K562 (cell line): ENCODE measurements at regions not wholly inside any gene's neighbourhood (a gene's known extent, or its start where the extent isn't known, plus 50 kb on each side); places are given as distances from the start of the nearest gene placed in this dataset.

Source experiments
- CTCF ChIP-seq, 3 experiments: IDR thresholded peaks in 2 of 3; conservative IDR thresholded peaks in 1 of 3; 2 replicates each; pipeline ENCODE4 v1.5.1; 2011 to 2012; ENCODE audit warnings: low read length in 3 of 3, mild to moderate bottlenecking in 3 of 3, control low read depth in 2 of 3, improper control_type of control experiment in 1 of 3, inconsistent platforms in 1 of 3, low read depth in 1 of 3, mixed read lengths in 1 of 3, moderate library complexity in 1 of 3; ENCODE audit not compliant: insufficient read depth in 2 of 3
- EHMT2 ChIP-seq: fragments of 450-650 bp; IDR thresholded peaks from 2 replicates; pipeline ENCODE4 v1.6.1; 2018; ENCODE audit warnings: antibody characterized with exemption
- ELK1 ChIP-seq: sonication (generic); formaldehyde crosslinking; IDR thresholded peaks from 2 replicates; pipeline ENCODE4 v1.8.1; 2022; ENCODE audit warnings: missing genetic modification reagents
- POLR2AphosphoS2 ChIP-seq: IDR thresholded peaks from 2 replicates; pipeline ENCODE4 v1.6.1; 2012; ENCODE audit warnings: low read length, improper control_type of control experiment
- POLR2AphosphoS5 ChIP-seq: IDR thresholded peaks from 2 replicates; pipeline ENCODE4 v1.6.1; 2011; ENCODE audit warnings: mild to moderate bottlenecking, low read depth, low read length, moderate library complexity; ENCODE audit not compliant: control insufficient read depth, insufficient read depth
- ZNF217 ChIP-seq: sonication (generic); formaldehyde crosslinking; IDR thresholded peaks from 2 replicates; pipeline ENCODE4 v1.8.0; 2022; ENCODE audit warnings: mild to moderate bottlenecking, missing genetic modification reagents

- TF ChIP-seq CTCF (IDR thresholded peaks at IDR 0.05 in 2 of 3, conservative IDR thresholded peaks at IDR 0.05 in 1 of 3; ENCODE audit: insufficient read depth in 2 of 3, low read depth in 1 of 3, low read length in 3 of 3) (no peak), EHMT2 (no peak), ZNF217 (CRISPR knock-in tag) (no peak), POLR2AphosphoS5 (no peak), ELK1 (CRISPR knock-in tag) (no peak), POLR2AphosphoS2 (no peak)
Observed at GRCh38 chr13:60986301-60986700, 429.3 kb downstream of the PCDH20 start.
